HUES64 (cell line): ENCODE measurements at regions not wholly inside any gene's neighbourhood (a gene's known extent, or its start where the extent isn't known, plus 50 kb on each side); places are given as distances from the start of the nearest gene placed in this dataset.

Source experiments
- H3K27ac ChIP-seq: 2 replicates; pipeline ENCODE4 v1.7.0; 2013; ENCODE audit warnings: low read depth, low read length, inconsistent platforms
- H3K27me3 ChIP-seq: 2 replicates; pipeline ENCODE4 v1.6.1; 2013; ENCODE audit warnings: mild to moderate bottlenecking, low read length; ENCODE audit not compliant: insufficient read depth
- H3K36me3 ChIP-seq: 2 replicates; pipeline ENCODE4 v1.6.1; 2013; ENCODE audit warnings: mild to moderate bottlenecking, low read length; ENCODE audit not compliant: insufficient read depth
- H3K4me1 ChIP-seq: 2 replicates; pipeline ENCODE4 v1.6.1; 2013; ENCODE audit warnings: mild to moderate bottlenecking, low read length, moderate library complexity; ENCODE audit not compliant: insufficient read depth
- H3K4me3 ChIP-seq: 2 replicates; pipeline ENCODE4 v1.5.1; 2013; ENCODE audit warnings: mild to moderate bottlenecking, low read length, moderate library complexity
- H3K9ac ChIP-seq: 2 replicates; pipeline ENCODE4 v1.6.1; 2013; ENCODE audit warnings: mild to moderate bottlenecking, low read depth, low read length
- H3K9me3 ChIP-seq: 2 replicates; pipeline ENCODE4 v1.6.1; 2013; ENCODE audit warnings: low read depth, low read length; ENCODE audit not compliant: insufficient read depth
- WGBS: fragments of 150-250, 120-280 bp; methylation state at CpG from one replicate; pipeline ENCODE4 v1.1.7; 2013; ENCODE audit warnings: missing lambda C conversion rate; 5-methylcytosine and 5-hydroxymethylcytosine counted together

DNA sequence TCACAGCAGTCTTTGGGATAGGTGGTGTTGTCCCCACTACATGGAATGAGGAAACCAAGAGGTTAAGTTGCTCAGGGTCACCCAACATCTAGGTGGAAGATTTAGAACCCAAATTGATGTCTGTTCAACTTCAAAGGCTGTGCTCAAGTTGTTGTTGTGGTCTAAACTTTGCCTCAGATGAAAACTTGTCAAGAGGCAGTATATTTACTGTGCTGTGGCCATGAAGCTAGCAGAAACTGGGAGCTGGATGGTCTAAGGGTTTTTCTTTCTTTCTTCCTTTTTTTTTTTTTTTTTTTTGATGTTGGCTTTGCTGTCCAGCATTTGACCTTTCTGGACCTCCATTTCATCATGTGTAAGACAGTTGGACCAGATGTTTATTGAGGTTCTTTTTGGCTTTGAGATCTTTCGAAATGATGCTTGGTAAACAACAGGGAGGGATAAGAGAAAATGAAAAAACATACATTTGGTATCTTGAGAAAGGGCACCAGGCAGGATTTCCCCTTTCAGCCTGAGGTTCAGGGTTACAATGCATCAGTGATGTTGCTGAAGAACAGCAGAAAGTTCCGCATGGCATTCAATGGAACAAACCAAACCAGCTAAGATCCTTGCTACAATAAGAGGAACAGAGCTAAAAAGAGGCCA is 166.2 kb upstream of the RPS6KA3 start:
- H3K4me1 ChIP-seq = no peaks in the 10 kb centered on the region
- 76% methylated on average over 1 of the region's 2 CpGs for WGBS
- H3K27me3 ChIP-seq = no peaks in the 10 kb centered on the region
- no peak overlapping the region for H3K27ac ChIP-seq
- no peaks in the 10 kb centered on the region for H3K36me3 ChIP-seq
- no peaks in the 10 kb centered on the region for H3K9me3 ChIP-seq
- H3K9ac ChIP-seq = no peak overlapping the region
- no peak overlapping the region for H3K4me3 ChIP-seq

DNA sequence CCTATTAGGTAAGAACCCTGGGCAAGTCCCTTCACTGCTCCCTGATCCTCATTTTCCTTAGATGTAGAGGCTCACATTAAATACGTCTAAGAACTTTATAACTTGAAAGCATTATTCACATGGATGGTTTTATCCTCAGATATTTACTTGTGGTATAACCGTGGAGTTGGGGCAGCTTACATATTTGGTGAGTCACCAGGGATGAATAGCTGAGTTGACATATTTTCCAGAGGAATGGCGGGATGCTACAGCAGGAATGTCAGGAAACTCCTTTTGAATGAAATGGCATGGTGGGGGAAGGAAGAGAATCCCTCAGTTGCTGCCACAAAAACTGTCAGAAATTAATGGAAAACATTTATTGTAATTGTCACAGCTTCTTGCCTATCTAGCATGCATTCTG is 165.3 kb upstream of the RPS6KA3 start:
- Histone ChIP-seq H3K9ac (no peak overlapping the region), H3K4me1 (no peaks in the 10 kb centered on the region), H3K36me3 (no peaks in the 10 kb centered on the region), H3K9me3 (no peaks in the 10 kb centered on the region), H3K4me3 (no peak overlapping the region), H3K27ac (no peak overlapping the region), H3K27me3 (no peaks in the 10 kb centered on the region)
- WGBS = 77% methylated on average over 2 of the region's 3 CpGs

DNA sequence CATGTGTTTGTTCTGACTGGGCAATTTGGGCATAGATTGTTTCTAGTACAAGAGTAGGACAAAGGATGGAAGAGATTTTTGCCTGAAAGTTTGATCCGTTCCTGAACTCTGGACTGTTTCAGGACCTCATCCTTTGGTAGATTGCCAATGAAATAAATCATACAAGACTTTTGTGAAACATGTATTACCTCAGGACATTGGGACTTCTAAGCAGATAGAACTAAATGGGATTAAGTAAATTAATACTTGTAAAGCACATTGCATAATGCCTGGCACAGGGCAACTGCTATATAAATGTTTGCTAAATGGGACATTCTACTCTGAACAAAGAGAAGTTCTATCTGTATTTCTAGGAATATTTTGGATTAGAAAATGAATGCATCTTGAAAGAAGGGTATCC is 164.8 kb upstream of the RPS6KA3 start:
- Histone ChIP-seq H3K27ac (no peak overlapping the region), H3K4me1 (no peaks in the 10 kb centered on the region), H3K27me3 (no peaks in the 10 kb centered on the region), H3K9me3 (no peaks in the 10 kb centered on the region), H3K36me3 (no peaks in the 10 kb centered on the region), H3K9ac (no peak overlapping the region), H3K4me3 (no peak overlapping the region)
- 100% methylated on average over 1 of the region's 1 CpG for WGBS

DNA sequence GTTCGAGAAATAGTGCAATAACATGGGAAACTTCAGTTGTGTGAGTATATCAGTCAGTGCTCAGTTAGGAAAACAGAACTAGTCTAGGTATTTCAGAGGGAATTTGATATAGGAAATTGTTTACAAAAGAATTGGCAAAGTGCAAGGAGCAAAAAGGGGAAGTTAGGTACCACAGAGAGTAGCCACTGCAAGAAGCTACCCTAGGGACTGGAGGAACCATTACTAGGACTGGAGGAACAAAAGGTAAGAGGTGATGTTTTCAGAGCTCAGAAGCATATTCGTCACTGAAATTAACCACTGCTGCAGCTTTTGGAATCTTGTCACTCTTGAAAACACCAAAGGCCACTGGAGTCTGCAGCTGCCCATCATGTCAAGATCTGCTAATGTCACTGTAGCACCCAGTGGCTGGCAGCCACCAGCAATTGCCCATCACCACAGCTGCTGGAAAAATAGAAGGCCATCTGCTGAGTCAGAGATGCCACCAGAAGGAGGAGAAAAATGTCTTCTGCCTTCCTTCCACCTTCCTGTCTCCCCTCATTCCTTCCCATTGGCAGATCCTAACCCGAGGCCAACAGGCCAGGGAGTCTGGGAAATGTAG is 160.6 kb upstream of the RPS6KA3 start:
- no peaks in the 10 kb centered on the region for H3K9me3 ChIP-seq
- no peaks in the 10 kb centered on the region for H3K36me3 ChIP-seq
- H3K4me3 ChIP-seq = no peak overlapping the region
- H3K27ac ChIP-seq = no peak overlapping the region
- no peaks in the 10 kb centered on the region for H3K4me1 ChIP-seq
- no peaks in the 10 kb centered on the region for H3K27me3 ChIP-seq
- 83% methylated on average over 2 of the region's 3 CpGs for WGBS
- no peak overlapping the region for H3K9ac ChIP-seq

DNA sequence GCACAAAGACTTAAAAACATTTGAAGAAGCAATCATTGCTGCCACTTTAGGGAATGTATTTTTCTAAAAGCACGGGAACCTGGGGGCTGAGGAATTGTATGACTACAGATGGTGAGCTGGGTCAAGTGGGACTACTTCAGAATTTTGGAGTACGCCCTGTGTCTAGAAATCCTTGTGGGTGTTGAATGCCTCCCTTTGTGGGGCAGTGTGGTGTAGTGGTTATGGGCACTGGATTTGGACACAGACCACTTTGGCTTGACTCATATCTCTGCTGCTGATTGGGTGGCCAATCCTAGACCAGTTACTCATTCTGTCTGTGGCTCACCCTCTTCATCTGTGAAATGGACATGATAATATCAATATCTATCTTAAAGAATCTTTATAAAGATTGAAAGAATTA is 155.0 kb upstream of the RPS6KA3 start:
- Histone ChIP-seq H3K27ac (no peak overlapping the region), H3K9me3 (no peaks in the 10 kb centered on the region), H3K9ac (no peak overlapping the region), H3K4me3 (no peak overlapping the region), H3K27me3 (no peaks in the 10 kb centered on the region), H3K36me3 (no peaks in the 10 kb centered on the region), H3K4me1 (no peaks in the 10 kb centered on the region)
- WGBS = 92% methylated on average over 2 of the region's 2 CpGs

DNA sequence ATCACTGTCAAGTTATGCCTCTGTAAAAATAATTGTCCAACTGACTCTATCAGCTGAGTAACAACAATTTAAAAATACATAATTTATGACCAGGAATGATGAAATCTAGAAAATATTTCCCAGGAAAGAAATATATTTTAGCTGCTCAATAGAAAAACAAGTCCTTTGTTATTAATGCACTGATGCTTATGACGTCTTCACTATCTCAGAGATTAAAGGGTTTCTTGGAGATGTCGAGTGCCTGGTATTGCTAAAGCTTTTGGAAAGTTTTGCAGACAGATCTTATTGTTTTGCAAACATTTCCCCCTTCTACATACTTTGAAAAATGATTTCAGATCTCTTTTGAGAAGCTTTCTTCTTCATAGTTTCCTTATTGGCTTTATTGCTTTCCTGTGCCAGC is 154.6 kb upstream of the RPS6KA3 start:
- WGBS = 95% methylated on average over 2 of the region's 2 CpGs
- H3K36me3 ChIP-seq = no peaks in the 10 kb centered on the region
- no peaks in the 10 kb centered on the region for H3K9me3 ChIP-seq
- no peaks in the 10 kb centered on the region for H3K4me1 ChIP-seq
- no peak overlapping the region for H3K4me3 ChIP-seq
- H3K9ac ChIP-seq = no peak overlapping the region
- no peaks in the 10 kb centered on the region for H3K27me3 ChIP-seq
- H3K27ac ChIP-seq = no peak overlapping the region

DNA sequence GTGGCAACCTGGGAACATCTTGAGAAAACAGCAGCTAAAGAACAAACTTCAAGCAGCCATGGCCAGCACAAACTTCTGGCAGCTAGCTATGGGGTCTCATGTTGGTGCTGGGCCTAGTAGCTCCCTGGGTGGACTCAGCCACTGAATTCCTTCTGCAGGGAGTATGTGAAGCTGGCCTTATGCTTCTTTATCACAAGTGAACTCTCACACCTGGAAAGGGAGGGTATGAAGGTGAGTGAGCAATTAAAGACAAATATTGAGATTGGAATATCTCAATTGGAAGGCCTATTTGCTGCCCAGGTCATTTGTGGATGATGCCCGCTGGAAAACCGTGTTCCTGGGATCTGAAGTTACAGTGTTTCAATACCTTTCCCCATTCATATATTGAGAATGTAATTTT is 153.3 kb upstream of the RPS6KA3 start:
- Histone ChIP-seq H3K36me3 (no peaks in the 10 kb centered on the region), H3K9me3 (no peaks in the 10 kb centered on the region), H3K27ac (no peak overlapping the region), H3K9ac (no peak overlapping the region), H3K27me3 (no peaks in the 10 kb centered on the region), H3K4me3 (no peak overlapping the region), H3K4me1 (no peaks in the 10 kb centered on the region)
- no CpG with 5 or more reads among the region's 2 CpGs for WGBS

DNA sequence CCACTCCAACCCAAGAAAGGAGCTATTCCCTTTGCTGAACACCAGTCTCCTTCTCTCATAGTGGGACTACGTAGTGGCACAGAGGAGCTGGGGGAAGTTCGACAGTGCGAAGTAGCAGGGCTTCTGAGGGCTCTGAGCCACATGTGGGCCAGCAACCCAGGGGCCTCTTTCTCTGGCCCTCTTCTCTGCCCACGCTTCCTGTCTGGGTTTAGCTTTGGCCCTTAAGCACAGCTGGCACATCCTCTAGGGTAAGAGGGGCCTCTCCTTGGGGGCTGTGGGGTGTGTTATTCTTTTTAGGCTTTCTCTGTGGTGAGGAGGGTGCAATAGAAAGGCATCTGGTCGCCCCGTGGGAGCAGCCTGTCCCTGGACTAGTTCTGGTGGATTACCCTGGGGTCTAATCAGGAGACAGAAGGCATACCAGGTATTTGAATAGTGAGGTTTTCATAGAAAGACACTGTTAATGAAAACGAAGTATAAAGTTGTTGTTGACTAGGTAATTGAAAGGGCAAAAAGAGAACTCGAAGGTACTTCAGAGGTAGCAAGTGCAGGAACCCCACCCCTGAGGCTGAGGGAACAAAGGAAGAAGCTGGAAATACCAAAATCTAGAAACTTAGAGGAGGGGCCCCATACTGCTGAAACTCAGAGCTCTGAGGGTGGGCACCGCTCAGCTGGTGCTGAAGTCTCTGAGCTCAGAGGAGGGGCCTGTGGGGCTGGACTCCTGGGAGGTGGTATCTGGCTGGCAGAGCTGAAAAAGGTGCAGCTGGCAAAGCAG is 151.9 kb upstream of the RPS6KA3 start:
- H3K27me3 ChIP-seq = no peaks in the 10 kb centered on the region
- no peaks in the 10 kb centered on the region for H3K9me3 ChIP-seq
- WGBS = 86% methylated on average over 9 of the region's 9 CpGs
- H3K36me3 ChIP-seq = no peaks in the 10 kb centered on the region
- H3K4me3 ChIP-seq = no peak overlapping the region
- H3K4me1 ChIP-seq = no peaks in the 10 kb centered on the region
- no peak overlapping the region for H3K9ac ChIP-seq
- H3K27ac ChIP-seq = no peak overlapping the region

DNA sequence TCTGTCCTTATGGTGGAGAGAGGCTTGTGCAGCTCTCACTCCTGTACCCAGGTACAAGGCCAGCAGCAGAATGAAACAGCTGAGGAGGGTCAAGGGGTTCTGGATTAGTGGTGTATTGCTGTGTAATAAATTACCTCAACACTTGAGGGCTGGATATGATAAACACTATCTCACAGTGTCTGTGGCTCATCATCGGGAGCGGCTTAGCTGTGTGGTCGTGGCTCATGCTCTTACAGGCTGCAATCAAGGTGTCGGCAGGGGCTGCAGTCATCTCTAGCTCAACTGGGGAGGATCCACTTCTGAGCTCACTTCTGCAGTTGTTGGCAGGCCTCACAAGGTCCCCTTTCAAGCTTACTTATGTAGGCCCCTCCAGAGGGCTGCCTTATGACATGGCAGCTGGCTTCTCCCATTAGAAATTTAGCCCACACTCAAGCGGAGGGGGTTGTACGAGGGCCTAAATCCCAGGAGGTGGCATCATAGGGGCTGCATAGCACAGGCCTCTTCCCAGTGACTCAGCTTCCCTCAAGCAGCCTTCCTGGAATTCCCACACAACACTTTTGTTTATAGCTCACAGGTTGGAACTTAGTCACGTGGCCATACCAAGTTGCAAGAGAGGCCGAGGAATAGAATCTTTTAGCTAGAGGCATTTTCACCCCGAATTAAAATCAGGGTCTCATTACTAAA is 148.2 kb upstream of the RPS6KA3 start:
- Histone ChIP-seq H3K9me3 (no peaks in the 10 kb centered on the region), H3K4me3 (no peak overlapping the region), H3K36me3 (no peaks in the 10 kb centered on the region), H3K9ac (no peak overlapping the region), H3K4me1 (no peaks in the 10 kb centered on the region), H3K27me3 (no peaks in the 10 kb centered on the region), H3K27ac (no peak overlapping the region)
- WGBS = 84% methylated on average over 9 of the region's 9 CpGs

DNA sequence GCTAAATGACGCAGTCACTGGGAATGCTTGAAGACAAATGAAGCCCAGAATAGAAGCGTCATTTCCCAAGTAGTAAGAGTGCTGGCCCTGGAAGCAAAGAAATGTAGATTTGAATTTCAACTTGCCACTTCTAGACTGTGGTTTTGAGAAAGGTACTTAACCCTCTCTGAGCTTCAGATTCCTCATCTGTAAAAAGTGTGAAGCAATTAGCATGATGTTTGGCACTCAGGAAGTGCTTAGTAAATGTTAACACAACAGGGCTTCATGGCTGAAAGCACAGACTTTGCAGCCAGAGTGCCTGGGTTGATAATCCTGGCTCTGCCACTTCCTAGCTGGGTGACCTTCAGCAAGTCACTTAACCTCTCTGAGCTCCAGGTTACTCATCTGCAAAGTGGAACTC is 147.4 kb upstream of the RPS6KA3 start:
- WGBS = 91% methylated on average over 2 of the region's 2 CpGs
- Histone ChIP-seq H3K9ac (no peak overlapping the region), H3K9me3 (no peaks in the 10 kb centered on the region), H3K27me3 (no peaks in the 10 kb centered on the region), H3K36me3 (no peaks in the 10 kb centered on the region), H3K4me1 (no peaks in the 10 kb centered on the region), H3K27ac (no peak overlapping the region), H3K4me3 (no peak overlapping the region)

DNA sequence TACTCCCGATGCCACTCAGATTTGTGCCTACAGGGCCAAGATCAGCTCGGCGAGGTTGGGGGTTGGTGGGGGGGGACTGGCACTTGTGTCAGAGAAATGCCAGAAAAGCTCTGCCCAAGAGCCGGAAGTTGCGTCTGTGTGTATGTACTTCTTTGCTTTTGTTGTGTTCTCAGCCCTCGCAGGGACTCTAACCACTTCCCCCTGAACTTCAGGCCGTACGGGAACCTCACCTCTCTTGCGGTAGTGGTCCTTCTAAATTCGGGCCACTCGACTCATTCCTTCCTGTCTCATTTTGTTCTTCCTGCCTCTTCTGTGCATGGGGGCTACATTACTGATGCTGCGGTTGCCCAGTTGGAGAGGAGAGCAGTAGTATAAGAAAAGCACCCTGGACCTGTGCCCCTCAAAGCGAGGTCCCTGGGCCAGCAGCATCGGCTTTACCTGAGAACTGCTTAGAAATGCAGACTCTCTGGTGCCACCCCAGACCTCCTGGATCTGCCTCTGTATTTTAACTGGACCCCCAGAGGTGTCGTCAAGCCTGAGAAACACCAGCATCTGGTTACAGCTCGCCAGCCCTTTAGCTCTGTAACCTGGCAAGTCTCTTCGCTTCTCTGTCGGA is 146.3 kb upstream of the RPS6KA3 start:
- no peak overlapping the region for H3K9ac ChIP-seq
- no peaks in the 10 kb centered on the region for H3K4me1 ChIP-seq
- no peak overlapping the region for H3K27ac ChIP-seq
- no peak overlapping the region for H3K4me3 ChIP-seq
- 96% methylated on average over 18 of the region's 18 CpGs for WGBS
- H3K36me3 ChIP-seq = no peaks in the 10 kb centered on the region
- H3K9me3 ChIP-seq = no peaks in the 10 kb centered on the region
- no peaks in the 10 kb centered on the region for H3K27me3 ChIP-seq
